ENCODE measurements at regions not wholly inside any gene's neighbourhood (a gene's known extent, or its start where the extent isn't known, plus 50 kb on each side); places are given as distances from the start of the nearest gene placed in this dataset.

DNA sequence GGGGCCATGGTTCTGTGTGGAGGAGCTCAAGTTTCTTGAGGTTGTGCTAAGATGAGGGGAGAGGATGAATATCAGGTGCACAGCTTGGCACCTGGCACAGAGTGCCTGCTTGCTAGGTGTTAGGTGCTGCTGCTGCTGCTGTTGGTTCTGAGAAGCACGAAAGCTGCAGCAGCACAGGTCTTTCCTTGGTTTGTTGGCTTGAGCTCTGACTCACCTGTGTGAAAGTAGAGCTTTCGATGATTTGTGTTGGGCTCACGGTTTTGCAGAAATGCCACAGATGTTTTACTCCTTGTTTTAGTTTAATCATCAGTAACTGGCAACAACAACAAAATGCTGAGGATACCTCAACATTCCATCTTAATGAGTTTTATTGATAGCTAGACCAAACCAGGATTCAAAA is 221.6 kb downstream of the BRINP2 start:
- DNase-seq: no peak

DNA sequence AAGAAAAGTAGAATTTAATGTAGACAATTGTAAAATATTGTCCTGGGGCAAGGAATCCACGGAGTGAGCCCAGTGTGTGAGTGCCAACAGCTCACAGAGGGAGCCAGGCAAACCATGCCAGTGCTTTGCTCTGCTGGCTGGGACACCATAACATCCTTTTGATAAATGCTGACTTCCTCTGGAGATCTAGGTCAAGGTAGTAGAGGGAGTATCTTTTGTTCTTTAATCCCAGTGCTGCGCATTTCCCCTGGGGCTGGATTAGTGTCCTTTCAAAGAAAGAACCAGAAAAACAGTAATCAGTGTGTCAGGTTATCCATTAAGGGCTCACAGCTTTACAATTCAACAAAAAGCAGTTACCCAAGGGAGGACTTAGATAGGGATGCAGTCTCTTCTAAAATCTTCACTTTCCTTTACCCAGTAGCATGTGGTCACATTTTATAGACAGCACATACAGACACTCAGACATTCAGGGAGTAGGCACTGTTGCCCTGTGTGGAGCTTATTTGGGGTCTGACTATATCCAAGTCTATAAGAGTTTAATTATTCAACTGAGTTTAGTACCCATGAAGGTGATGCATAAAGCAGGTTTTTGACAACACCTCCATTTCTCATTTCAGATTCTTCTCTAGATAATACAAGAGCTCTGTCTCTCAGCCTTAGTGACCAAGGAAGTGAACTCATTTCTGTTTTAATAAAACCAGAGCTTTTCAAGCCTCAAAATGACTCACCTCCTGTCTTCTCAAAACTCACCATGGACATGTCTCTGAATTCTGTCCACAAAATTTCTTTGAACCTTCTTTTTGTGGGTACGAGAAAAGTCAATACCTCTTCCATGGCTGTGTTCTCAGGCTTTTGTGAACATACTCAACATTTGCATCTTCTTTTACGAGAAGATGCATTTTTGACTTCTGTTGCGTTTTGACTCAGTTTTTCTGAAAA is 215.3 kb downstream of the BRINP2 start:
- DNase-seq: no peak

DNA sequence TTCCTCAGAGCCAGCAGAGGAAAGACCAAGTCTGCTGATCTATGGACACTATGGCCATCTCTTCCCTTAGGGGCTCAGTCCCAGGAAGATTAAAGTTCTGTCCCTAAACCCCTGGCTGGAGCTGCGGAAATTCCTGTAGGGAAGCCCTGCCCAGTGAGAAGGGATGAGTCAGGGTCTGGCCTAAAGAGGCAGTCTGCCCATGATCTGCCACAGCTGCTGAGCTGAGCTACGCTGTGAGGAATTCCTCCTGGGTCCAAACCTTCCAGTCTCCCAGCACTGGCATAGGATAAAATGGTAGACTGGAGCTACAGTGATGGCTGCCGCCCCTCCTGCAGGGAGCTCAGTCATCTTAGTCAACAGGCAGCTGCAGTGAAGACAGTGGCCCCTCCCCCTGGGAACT is 213.7 kb downstream of the BRINP2 start:
- no peak for DNase-seq

DNA sequence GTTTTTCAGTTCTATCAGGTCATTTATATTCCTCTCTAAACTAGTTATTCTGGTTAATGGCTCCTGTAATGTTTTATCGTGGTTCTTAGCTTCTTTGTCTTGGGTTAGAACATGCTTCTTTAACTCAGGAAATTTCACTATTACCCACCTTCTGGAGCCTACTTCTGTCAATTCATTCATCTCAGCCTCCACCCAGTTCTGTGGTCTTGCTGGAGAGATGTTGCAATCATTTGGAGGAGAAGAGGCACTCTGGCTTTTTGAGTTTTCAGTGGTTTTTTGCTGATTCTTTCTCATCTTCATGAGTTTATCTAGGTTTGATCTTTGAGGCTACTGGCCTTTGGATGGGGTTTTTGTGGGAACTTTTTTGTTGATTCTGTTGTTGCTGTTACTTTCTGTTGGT is 213.0 kb downstream of the BRINP2 start:
- DNase-seq: no peak

DNA sequence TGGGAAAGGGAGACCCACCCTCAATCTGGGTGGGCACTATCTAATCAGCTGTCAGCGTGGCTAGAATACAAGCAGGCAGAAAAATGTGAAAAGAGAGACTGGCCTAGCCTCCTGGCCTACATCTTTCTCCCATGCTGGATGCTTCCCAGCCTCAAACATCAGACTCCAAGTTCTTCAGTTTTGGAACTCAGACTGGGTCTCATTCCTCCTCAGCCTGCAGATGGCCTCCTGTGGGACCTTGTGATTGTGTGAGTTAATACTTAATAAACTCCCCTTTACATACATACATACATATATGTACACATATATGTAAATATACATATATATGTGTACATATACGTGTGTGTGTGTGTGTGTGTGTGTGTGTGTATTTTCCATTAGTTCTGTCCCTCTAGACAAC is 207.1 kb downstream of the BRINP2 start:
- DNase-seq: no peak

DNA sequence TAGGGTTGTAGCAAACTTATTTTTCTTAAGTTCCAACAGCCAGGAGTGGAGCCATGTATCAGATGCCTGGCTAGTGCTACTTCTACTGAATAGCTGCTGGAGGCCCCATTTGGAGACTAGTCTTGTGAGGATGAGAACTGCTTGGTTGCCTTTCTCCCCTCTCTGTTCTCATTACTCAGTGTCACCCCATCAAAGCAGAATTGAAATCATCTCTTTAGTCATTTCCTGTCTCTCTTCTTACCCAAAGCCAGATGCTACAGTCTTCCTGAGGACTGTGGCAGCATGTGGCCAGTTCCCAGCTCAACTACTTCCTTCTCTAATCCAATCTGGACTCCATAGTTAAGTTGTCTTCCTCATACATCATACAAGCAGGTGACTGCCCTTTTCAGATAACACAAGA is 197.5 kb downstream of the BRINP2 start:
- no peak for DNase-seq

DNA sequence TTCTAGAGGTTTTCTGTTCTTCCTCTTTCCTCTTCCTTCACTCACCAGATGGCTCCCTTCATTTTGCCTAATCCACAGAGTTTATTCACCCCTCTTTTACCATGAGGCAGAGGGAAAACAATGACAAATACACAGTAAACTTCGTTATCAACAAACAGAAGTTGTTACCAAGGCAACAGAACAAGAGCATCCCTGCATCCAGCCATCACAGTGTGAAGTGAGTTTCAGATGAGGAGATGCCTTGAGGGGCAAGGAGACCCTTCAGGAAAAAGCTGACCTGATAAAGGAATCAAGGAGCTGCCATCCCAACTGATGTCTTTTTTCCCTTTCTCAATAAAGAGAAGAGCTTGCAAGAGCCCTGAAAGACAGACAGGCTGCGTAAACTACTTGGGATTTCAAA is 195.3 kb downstream of the BRINP2 start:
- no peak for DNase-seq

DNA sequence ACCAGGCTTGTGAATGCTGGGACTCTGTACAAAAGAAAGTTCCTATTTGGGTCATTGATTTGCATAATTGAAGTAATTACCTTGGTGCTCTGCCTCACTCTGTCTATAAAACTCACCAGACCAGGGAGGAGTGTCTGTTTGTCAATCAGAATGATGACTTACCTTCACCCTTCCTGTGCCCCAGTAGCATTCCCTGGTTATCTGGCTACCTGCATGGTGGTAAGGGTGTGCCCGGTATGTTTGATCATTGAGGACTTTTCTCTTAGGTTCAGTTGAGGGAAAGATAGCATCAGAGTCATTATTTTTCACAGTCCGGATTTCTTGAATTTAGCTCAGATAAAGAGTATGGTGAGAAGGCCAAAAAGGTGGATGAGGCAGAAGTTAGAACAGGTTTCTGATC is 190.0 kb downstream of the BRINP2 start:
- DNase-seq: peak; percentile 82

DNA sequence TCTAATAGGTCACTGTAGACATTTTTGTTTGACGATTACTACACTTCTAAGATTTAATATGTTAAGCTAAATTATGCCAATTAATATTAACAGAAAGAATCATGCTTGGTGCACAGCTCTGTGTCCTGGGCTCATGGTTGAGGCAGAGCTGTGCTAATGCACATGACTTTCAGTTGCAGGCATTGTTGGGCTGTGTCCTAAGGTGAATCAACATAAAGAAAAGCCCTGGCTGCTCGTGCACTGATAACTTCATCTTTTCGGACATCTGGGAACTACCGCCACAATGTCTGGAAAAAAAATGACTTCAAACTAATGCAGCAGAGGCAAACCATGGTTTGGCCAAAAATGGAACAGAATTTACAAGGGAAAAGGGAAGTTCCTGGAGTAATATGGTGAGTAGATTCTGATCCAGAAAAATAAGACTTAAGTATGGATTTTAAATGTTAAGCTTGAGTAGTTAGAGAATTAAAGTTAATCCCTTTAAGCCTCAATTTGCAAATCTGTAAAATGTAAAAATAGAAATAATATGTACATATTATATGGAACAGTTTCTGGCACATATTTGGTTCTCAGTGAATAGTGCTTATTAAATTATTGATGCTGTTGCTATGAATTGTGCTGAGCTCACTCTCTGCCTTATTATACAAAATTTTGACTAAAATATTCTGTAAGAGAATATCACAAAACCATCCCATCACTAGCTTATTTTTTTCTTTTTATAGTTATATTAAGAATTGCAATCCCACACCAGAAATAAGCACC is 186.1 kb downstream of the BRINP2 start:
- DNase-seq: no peak

DNA sequence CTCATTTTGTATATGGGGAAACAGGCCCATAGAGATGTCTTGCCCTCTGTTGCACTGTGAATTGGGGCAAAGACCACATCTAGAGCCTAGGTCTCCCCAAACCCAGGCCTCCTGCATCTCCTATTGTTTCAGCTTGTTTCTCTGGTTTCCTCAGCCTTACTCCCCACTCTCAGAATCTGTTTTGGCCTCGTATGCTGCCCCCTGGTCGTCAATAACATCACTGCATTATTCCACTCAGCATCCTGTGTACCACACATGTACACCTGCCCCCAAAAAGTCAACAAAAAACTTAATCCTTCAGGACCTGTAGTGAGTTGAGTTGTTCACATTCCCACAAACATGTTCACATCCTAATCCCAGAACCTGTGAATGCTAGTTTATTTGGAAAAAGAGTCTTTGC is 184.8 kb downstream of the BRINP2 start:
- DNase-seq: peak; percentile 73

DNA sequence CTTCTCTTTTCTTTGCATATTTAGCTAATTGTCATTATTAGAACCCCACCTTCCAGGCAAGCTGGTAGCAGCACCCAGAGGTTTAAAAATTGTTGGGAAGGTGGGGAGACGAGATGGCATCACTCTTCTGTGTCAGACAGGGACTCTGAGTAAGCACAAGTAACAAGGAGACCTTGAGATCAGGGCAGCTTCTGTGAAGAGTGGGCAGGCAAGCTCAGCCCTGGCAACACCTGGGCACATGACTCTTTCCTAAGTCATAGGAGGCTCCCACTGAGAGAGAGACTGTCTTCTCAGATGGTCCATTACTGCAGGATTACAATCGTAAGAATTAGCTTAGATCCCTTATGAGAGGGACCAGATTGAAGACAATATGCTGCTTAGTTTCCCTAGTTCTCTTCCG is 183.5 kb downstream of the BRINP2 start:
- no peak for DNase-seq

DNA sequence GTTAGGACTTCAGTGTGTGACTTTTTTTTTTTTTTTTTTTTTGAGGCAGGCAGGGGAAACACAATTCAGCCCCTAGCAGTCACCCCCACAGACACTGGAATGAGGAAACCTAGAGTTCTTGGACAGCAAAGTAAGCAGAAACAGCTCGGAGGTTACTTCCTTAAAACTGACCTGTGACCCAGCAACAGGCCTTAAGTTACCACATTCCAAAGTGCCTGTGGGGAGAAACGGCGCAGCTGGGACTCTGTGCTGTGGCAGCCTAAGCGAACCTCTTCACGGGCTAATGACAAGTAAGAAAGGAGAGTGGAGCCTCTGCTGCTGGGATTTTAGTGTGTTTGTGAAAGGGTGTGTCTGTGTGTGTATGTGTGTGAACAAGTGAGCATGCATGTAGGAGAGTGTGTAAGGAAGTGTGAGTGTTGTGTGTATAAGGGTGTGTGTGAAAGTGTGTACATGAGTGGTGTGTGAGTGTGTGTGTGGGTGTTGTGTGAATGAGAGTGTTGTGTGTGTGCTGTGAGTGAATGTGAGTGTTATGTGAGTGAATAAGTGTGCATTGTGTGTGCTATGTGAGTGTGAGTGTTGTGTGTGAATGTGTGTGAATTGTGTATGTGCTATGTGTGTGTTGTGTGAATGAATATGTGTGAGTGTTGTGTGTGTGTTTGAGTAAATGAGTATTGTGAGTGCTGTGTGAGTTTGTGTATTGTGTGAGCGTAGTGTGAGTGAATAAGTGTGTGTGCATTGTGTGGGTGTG is 180.8 kb downstream of the BRINP2 start:
- DNase-seq: no peak

DNA sequence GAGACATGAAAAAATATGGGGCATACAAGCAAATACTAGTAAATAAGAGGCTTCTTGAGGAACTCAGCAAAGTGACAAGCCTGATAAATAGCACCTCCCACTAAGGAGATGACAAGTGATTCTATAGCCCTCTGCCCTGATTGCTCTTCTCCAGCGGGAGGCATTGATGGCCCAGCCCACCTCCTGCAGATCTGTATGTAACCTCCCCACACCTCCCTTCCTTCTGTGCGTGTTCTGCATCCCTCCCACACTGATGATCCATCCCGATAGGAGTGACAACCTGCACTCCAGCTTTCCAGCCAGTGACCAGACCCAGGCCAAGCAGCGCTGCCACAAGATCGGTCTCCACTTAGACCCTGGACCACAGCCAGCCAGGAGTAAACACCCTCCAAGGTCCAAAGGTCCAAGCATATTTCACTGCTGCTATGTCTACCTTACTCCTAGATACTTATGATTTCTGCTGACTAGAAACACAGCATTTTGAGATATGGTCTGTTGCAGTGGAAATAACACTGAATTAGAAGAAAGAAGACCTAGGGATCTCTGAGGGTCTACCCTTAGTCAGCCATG is 176.1 kb downstream of the BRINP2 start:
- no peak for DNase-seq

DNA sequence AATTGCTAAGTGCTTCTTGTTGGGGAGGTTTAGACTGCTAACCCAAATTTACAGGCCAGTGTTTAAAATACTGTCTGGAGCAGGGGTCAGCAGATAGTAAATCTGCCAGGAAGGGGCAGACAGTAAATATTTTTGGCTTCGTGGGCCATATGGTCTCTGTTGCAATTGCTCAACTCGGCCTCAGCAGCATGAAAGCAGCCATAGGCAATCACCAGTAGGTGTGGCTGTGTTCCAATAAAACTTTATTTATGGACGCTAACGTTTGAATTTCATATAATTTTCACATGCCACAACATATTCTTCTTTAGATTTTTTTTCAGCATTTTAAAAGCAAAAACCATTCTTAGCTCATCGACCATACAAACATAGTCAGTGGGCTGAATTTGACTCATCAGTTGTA is 172.7 kb downstream of the BRINP2 start:
- no peak for DNase-seq

DNA sequence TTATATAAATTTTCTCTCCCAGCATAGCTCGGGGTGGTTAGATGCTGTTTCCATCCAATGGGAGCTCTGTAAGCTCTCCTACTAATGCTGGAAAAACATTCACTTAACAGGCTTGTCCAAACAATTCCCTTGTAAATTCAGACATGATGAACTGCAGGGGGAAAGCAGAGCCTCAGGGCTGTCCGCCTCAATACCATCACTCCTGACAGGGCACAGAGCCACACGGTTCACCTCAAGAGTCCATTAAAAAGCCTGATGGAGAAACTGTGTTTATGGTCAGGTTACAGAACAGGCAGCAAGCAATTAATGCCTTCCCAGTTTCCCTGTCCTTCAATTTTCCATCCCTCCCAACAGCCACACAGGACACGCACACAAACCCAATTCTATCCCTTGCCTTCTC is 171.0 kb downstream of the BRINP2 start:
- DNase-seq: no peak

DNA sequence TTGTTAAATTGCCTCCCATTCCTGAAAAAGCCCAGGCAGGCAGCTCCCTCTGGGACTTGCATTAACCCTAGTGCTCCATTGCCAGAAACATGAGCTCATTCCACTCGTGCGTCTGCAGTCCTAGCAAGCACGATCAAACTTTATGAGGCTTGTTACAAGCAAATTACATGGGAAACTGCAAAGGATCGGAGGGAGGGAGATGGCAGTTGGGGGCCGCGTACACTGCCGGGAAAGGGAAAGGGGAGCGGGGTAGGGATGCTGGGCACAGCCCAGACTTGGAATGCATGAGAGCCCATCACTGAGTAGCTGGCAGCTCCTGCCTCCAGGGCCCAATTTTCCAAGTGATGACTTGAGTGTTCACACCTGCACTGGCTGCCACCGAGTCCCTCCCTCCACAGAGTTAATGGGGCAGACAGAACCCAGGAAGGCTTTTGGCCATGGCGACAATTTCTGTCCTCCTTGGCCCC is 169.9 kb downstream of the BRINP2 start:
- peak; percentile 97 for DNase-seq

DNA sequence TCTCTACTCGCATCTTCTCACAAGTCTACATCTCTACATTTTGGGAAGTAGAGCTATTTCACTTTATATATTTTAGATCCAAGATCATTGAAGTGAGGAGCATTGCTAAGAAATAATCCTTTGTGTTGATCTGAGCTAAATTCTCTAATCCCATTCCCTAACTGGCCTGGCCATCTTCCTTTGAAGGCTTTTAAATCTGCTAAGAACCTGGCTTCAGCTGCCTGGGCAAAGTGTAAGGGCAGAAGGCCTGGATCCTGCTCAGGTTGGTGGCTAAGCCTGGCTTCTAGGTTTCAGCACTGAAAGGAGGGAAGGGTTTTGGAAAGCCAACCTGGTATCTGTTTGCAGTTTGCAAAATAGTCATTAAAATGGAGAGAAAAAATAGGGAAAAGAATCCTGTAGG is 167.6 kb downstream of the BRINP2 start:
- no peak for DNase-seq

DNA sequence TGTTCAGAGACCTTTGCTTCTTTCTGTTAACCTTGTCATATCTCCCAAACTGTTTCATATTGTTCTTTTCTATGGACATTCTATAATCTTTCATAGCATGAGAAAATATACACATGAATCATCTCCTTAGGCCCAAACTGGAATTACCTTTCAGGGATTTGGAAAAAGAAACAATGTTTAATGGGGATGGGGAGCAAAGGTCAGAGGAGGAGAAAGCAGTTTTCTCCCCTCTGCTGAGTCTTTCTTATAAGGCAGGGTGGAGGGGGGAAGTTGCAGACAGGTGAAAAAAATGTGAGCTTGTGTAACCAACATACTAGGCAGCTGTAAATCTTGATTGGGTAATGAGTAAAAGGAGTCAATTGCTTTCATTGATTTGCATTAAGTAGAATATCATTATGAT is 164.1 kb downstream of the BRINP2 start:
- no peak for DNase-seq

DNA sequence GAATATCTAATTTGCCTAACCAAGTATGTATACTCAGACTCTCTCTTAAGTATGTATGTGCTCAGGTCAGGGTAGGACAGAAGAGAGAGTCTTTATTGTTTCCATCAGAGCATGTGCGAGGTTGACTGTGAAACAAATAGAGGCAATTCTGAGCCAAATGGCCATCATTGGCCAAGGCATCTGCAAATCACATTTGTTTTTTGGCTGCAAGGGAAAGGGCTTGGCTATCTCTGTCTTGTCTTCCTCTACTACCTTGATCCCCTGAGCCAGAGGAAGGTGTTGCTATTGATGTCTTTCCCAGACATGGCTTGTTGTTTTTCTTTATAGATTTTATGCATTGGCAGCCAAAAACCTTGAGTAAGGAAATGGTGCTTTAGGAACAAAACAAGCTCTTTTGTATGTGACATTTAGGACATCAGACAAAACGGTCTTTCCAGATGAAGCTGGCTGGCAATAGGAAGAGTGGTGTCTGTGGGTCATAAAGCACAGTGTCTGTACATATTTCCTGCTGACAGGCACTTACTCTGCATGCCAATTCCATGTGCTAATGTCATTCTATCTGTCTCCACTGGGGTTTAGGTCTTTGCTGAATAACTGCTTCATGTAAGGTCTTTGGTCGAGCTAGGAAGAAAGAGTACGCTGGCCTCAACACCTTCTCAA is 163.3 kb downstream of the BRINP2 start:
- DNase-seq: peak; percentile 55

Measured in NCI-H526 treated with DMSO at 0.1 percent for 48 hours (cell line).